Progenitor cell of endocrine pancreas (in vitro differentiated cells): ENCODE measurements at regions not wholly inside any gene's neighbourhood (a gene's known extent, or its start where the extent isn't known, plus 50 kb on each side); places are given as distances from the start of the nearest gene placed in this dataset.

Source experiments
- DNase-seq: peaks from one replicate; pipeline ENCODE4 v3.0.0; 2021; ENCODE audit warnings: low spot score; ENCODE audit not compliant: unreplicated experiment
- H3K27ac Mint-ChIP-seq: 2 replicates; pipeline ENCODE4 v1.8.0; 2021; ENCODE audit warnings: mild to moderate bottlenecking, moderate library complexity, mixed read lengths
- H3K27me3 Mint-ChIP-seq: 2 replicates; pipeline ENCODE4 v1.8.0; 2021; ENCODE audit warnings: mixed read lengths
- H3K36me3 Mint-ChIP-seq: 2 replicates; pipeline ENCODE4 v1.8.0; 2022; ENCODE audit warnings: mixed read lengths; ENCODE audit not compliant: insufficient read depth
- H3K4me1 Mint-ChIP-seq: 2 replicates; pipeline ENCODE4 v1.8.0; 2021; ENCODE audit warnings: low read depth, mixed read lengths
- H3K4me3 Mint-ChIP-seq: 2 replicates; pipeline ENCODE4 v1.8.0; 2021; ENCODE audit warnings: low read depth, mild to moderate bottlenecking, moderate library complexity, mixed read lengths
- H3K9me3 Mint-ChIP-seq: 2 replicates; pipeline ENCODE4 v1.8.0; 2021; ENCODE audit warnings: low read depth, mixed read lengths
- TF ChIP-seq, protein P1 (sequence below): fragments of 200-600 bp; sonication (generic); IDR thresholded peaks from one replicate; pipeline ENCODE4 v1.5.0; 2021; ENCODE audit warnings: antibody characterized with exemption, mild to moderate bottlenecking; ENCODE audit not compliant: unreplicated experiment

DNA sequence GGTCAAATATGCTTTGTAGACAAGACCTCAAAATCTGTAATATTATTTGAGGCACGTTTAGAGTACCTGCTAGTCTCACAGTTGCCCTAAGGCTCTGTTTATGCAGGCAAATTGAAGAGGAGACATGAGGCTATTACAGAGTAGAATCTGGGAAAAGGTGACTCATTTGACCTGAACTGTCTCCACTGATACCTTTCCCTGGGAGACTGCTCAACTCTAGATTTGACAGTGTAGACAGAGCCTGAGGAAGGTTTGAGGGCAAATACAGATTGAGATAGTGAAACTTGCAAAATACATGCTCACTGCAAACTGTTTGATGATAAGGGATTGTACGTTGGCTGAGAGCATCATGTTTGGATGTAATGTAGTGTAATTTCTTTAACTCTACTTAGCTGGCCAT, 1266.6 kb upstream of the CDH8 start:
- TF ChIP-seq, protein P1, sequence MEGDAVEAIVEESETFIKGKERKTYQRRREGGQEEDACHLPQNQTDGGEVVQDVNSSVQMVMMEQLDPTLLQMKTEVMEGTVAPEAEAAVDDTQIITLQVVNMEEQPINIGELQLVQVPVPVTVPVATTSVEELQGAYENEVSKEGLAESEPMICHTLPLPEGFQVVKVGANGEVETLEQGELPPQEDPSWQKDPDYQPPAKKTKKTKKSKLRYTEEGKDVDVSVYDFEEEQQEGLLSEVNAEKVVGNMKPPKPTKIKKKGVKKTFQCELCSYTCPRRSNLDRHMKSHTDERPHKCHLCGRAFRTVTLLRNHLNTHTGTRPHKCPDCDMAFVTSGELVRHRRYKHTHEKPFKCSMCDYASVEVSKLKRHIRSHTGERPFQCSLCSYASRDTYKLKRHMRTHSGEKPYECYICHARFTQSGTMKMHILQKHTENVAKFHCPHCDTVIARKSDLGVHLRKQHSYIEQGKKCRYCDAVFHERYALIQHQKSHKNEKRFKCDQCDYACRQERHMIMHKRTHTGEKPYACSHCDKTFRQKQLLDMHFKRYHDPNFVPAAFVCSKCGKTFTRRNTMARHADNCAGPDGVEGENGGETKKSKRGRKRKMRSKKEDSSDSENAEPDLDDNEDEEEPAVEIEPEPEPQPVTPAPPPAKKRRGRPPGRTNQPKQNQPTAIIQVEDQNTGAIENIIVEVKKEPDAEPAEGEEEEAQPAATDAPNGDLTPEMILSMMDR: no peak

GRCh38 chr16:63301349-63301748, 1265.1 kb upstream of the CDH8 start:
- H3K27me3 Mint-ChIP-seq: no peaks in the 10 kb centered on the region
- H3K9me3 Mint-ChIP-seq: no peaks in the 10 kb centered on the region
- TF ChIP-seq, protein P1: no peak
- no peak overlapping the region for H3K4me3 Mint-ChIP-seq
- no peak for DNase-seq
- H3K4me1 Mint-ChIP-seq: peaks cover 8% of the 10 kb centered on the region
- no peaks in the 10 kb centered on the region for H3K36me3 Mint-ChIP-seq
- no peak overlapping the region for H3K27ac Mint-ChIP-seq

More for the DNA sequence above, 1266.6 kb upstream of the CDH8 start:
- Mint-ChIP-seq H3K4me1 (peaks cover 8% of the 10 kb centered on the region), H3K27ac (no peak overlapping the region), H3K27me3 (no peaks in the 10 kb centered on the region), H3K36me3 (no peaks in the 10 kb centered on the region), H3K4me3 (no peak overlapping the region), H3K9me3 (no peaks in the 10 kb centered on the region)
- DNase-seq: no peak

- Mint-ChIP-seq H3K4me1 (peaks cover 8% of the 10 kb centered on the region), H3K4me3 (no peak overlapping the region), H3K36me3 (no peaks in the 10 kb centered on the region), H3K9me3 (no peaks in the 10 kb centered on the region), H3K27me3 (no peaks in the 10 kb centered on the region), H3K27ac (no peak overlapping the region)
- TF ChIP-seq, protein P1: no peak
- no peak for DNase-seq
These were observed 1262.8 kb upstream of the CDH8 start for GRCh38 chr16:63298993-63299392.

DNA sequence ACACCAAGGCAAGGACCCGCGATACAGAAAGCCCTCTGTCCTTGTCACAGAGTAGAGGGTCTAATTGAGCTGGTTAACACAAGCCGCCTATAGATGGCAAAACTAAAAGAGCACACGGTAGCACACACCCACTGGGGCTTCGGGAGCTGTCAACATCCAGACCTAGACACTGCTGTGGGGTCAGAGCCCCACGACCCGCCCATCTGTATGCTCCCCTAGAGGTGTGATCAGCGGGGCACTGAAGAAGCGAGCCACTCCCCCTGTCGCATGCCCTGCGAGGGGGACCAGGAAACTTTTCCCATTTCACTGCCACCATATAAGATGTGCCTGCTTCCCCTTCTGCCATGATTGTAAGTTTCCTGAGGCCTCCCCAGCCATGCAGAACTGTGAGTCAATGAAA, 1255.8 kb upstream of the CDH8 start:
- Mint-ChIP-seq H3K27me3 (no peaks in the 10 kb centered on the region), H3K36me3 (no peaks in the 10 kb centered on the region), H3K4me1 (peaks cover 5% of the 10 kb centered on the region), H3K4me3 (no peak overlapping the region), H3K27ac (no peak overlapping the region), H3K9me3 (no peaks in the 10 kb centered on the region)
- DNase-seq: no peak
- TF ChIP-seq, protein P1: no peak

DNA sequence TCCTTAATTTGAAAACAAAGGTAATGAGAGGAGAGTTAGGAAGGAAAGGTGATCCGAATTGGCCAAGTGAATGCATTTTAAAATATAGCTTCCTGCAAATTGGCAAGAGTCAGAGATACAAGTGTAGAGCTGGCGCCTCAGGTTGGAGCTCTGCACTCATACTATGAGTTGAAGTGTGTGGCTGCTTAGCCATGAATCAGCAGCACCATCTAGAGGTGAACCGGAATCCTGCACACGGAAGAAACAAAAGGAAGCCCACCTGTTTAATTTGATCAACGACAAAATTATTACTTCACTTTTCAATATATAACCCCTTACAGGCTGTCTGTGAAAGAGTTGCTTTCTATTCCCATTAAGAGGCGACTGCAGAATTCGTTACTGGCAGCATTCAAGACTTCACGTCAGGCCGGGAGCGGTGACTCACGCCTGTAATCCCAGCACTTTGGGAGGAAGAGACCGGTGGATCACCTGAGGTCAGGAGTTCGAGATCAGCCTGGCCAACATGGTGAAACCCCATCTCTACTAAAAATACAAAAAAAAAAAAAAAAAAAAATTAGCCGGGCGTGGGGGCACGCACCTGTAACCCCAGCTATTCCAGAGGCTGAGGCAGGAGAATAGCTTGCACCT, 1253.7 kb upstream of the CDH8 start:
- H3K36me3 Mint-ChIP-seq: no peaks in the 10 kb centered on the region
- TF ChIP-seq, protein P1: peak; percentile 96
- H3K4me1 Mint-ChIP-seq: peaks cover 6% of the 10 kb centered on the region
- H3K27me3 Mint-ChIP-seq: no peaks in the 10 kb centered on the region
- no peak overlapping the region for H3K4me3 Mint-ChIP-seq
- no peak overlapping the region for H3K27ac Mint-ChIP-seq
- H3K9me3 Mint-ChIP-seq: no peaks in the 10 kb centered on the region
- DNase-seq: peak; percentile 32
